HG02885 (cell line): ENCODE measurements at regions not wholly inside any gene's neighbourhood (a gene's known extent, or its start where the extent isn't known, plus 50 kb on each side); places are given as distances from the start of the nearest gene placed in this dataset.
"Not testable (repeated sequence)": the region's sequence is repeated elsewhere in the genome, so short reads cannot be mapped to it uniquely, and the experiment has no call there.

Source experiments
- ATAC-seq: cut with Tn5 transposase; IDR thresholded peaks from one replicate; pipeline ENCODE4 v1.9.1; 2021; ENCODE audit warnings: mild to moderate bottlenecking; ENCODE audit not compliant: unreplicated experiment, poor library complexity

- ATAC-seq = no peak
These were observed 74.6 kb downstream of the FEM1C start for GRCh38 chr5:115469904-115470516.

- no peak for ATAC-seq
These were observed 76.9 kb downstream of the FEM1C start for GRCh38 chr5:115467628-115468027.

- ATAC-seq = no peak
These were observed 79.1 kb downstream of the FEM1C start for GRCh38 chr5:115465431-115465830.

GRCh38 chr5:115463983-115464382 lies 80.6 kb downstream of the FEM1C start:
- ATAC-seq = no peak

- peak; percentile 52 for ATAC-seq
These were observed 82.9 kb downstream of the FEM1C start for GRCh38 chr5:115461506-115462290.

- ATAC-seq = no peak
These were observed 83.5 kb downstream of the FEM1C start for GRCh38 chr5:115461093-115461492.

- ATAC-seq = peak; percentile 76
These were observed 84.1 kb downstream of the FEM1C start for GRCh38 chr5:115460472-115460871.

- no peak for ATAC-seq
These were observed 84.7 kb downstream of the FEM1C start for GRCh38 chr5:115459855-115460341.

- no peak for ATAC-seq
These were observed 86.2 kb downstream of the FEM1C start for GRCh38 chr5:115458416-115458815.

- no peak for ATAC-seq
These were observed 86.6 kb downstream of the FEM1C start for GRCh38 chr5:115458003-115458409.

- ATAC-seq = no peak
These were observed 87.0 kb downstream of the FEM1C start for GRCh38 chr5:115457571-115457970.

- no peak for ATAC-seq
These were observed 88.0 kb downstream of the FEM1C start for GRCh38 chr5:115456539-115457040.

GRCh38 chr5:115456056-115456455 lies 88.5 kb downstream of the FEM1C start:
- no peak for ATAC-seq

- ATAC-seq = no peak
These were observed 89.3 kb downstream of the FEM1C start for GRCh38 chr5:115455301-115455707.

- ATAC-seq = no peak
These were observed 91.0 kb downstream of the FEM1C start for GRCh38 chr5:115453391-115454095.

GRCh38 chr5:115452536-115453235 lies 91.9 kb downstream of the FEM1C start:
- ATAC-seq = no peak

- ATAC-seq = no peak
These were observed 92.5 kb downstream of the FEM1C start for GRCh38 chr5:115452083-115452482.

- peak; percentile 55 for ATAC-seq
These were observed 93.8 kb downstream of the FEM1C start for GRCh38 chr5:115450741-115451140.

- ATAC-seq = not testable (repeated sequence)
These were observed 95.9 kb downstream of the FEM1C start for GRCh38 chr5:115448630-115449029.

- no peak for ATAC-seq
These were observed 103.7 kb downstream of the FEM1C start for GRCh38 chr5:115440782-115441451.
